ENCODE measurements at regions not wholly inside any gene's neighbourhood (a gene's known extent, or its start where the extent isn't known, plus 50 kb on each side); places are given as distances from the start of the nearest gene placed in this dataset.

GRCh38 chr18:78689606-78690005 is 290.0 kb upstream of the SALL3 start:
- TF ChIP-seq EZH2 (IDR thresholded peaks at IDR 0.05; ENCODE audit: low read length) (no peak), CTCF (optimal IDR thresholded peaks at IDR 0.05 in 1 of 3, IDR thresholded peaks at IDR 0.05 in 1 of 3, conservative IDR thresholded peaks at IDR 0.05 in 1 of 3; ENCODE audit: extremely low read depth in 1 of 3, insufficient read depth in 2 of 3, low read length in 3 of 3) (no peak)
- FAIRE-seq (no peak), DNase-seq (ENCODE audit: low read depth, low spot score) (no peak)
- H4K20me1 ChIP-seq (ENCODE audit: control insufficient read depth, extremely low read depth, insufficient read depth, low read length) = no peaks in the 10 kb centered on the region
- dilution Hi-C loops (cut with MboI; ENCODE audit: extremely low pct_ligation_motif_present, low sequenced_read_pairs) = no loop called here
- peaks cover 10% of the 10 kb centered on the region for H3K9me3 ChIP-seq (ENCODE audit: control insufficient read depth, low read depth, low read length)
- H3K9ac ChIP-seq (ENCODE audit: control insufficient read depth, extremely low read depth, insufficient read depth, low read length) = no peak overlapping the region
- H3K79me2 ChIP-seq (ENCODE audit: control insufficient read depth, insufficient read depth, low read length) = no peaks in the 10 kb centered on the region
- no peak overlapping the region for H3K4me2 ChIP-seq (ENCODE audit: control insufficient read depth, extremely low read depth, insufficient read depth, low read depth, low read length)
- no peaks in the 10 kb centered on the region for H3K27me3 ChIP-seq (ENCODE audit: control insufficient read depth, extremely low read depth, insufficient read depth, low read length)
- no peaks in the 10 kb centered on the region for H3K4me1 ChIP-seq (ENCODE audit: control insufficient read depth, extremely low read depth, insufficient read depth, low read length)
- H3K36me3 ChIP-seq (ENCODE audit: control insufficient read depth in 2 of 2, extremely low read depth in 1 of 2, insufficient read depth in 2 of 2, low read length in 2 of 2) = no peaks in the 10 kb centered on the region
- no peaks in the 10 kb centered on the region for H3K9me1 ChIP-seq (ENCODE audit: control insufficient read depth, extremely low read depth, insufficient read depth, low read length)
- no peak overlapping the region for H3K4me3 ChIP-seq (ENCODE audit: control insufficient read depth in 2 of 3, extremely low read depth in 1 of 3, insufficient read depth in 2 of 3, low read depth in 1 of 3, low read length in 3 of 3)
- no peak overlapping the region for H3K27ac ChIP-seq (ENCODE audit: control insufficient read depth, insufficient read depth, low read length)
- no peak overlapping the region for H2AFZ ChIP-seq (ENCODE audit: control insufficient read depth, low read length)

DNA sequence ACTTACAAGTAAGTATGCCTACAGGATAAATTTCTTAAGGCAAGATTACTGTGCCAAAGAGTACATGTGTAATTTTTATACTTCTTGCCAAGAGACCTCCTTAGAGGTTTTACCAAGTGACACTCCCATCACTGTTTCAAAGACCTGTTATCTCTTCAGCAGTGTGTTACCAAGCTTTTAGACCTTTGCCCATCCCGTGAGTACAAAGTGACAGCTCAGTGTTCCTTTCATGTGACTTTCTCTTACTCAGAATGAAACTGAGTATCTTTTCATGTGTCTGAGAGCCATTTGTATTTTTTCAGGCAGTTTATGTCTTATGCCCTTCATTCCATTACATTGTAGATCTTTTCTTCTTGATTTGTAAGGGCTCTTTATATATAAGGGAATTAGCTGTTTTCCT is 287.5 kb upstream of the SALL3 start:
- Histone ChIP-seq H3K36me3 (ENCODE audit: control insufficient read depth in 2 of 2, extremely low read depth in 1 of 2, insufficient read depth in 2 of 2, low read length in 2 of 2) (no peaks in the 10 kb centered on the region), H2AFZ (ENCODE audit: control insufficient read depth, low read length) (no peak overlapping the region), H3K9me3 (ENCODE audit: control insufficient read depth, low read depth, low read length) (peaks cover 10% of the 10 kb centered on the region), H3K4me3 (ENCODE audit: control insufficient read depth in 2 of 3, extremely low read depth in 1 of 3, insufficient read depth in 2 of 3, low read depth in 1 of 3, low read length in 3 of 3) (no peak overlapping the region), H3K9ac (ENCODE audit: control insufficient read depth, extremely low read depth, insufficient read depth, low read length) (no peak overlapping the region), H3K79me2 (ENCODE audit: control insufficient read depth, insufficient read depth, low read length) (no peaks in the 10 kb centered on the region), H3K4me2 (ENCODE audit: control insufficient read depth, extremely low read depth, insufficient read depth, low read depth, low read length) (no peak overlapping the region), H3K27me3 (ENCODE audit: control insufficient read depth, extremely low read depth, insufficient read depth, low read length) (no peaks in the 10 kb centered on the region), H4K20me1 (ENCODE audit: control insufficient read depth, extremely low read depth, insufficient read depth, low read length) (no peaks in the 10 kb centered on the region), H3K4me1 (ENCODE audit: control insufficient read depth, extremely low read depth, insufficient read depth, low read length) (no peaks in the 10 kb centered on the region), H3K27ac (ENCODE audit: control insufficient read depth, insufficient read depth, low read length) (no peak overlapping the region), H3K9me1 (ENCODE audit: control insufficient read depth, extremely low read depth, insufficient read depth, low read length) (no peaks in the 10 kb centered on the region)
- TF ChIP-seq EZH2 (IDR thresholded peaks at IDR 0.05; ENCODE audit: low read length) (no peak), CTCF (optimal IDR thresholded peaks at IDR 0.05 in 1 of 3, IDR thresholded peaks at IDR 0.05 in 1 of 3, conservative IDR thresholded peaks at IDR 0.05 in 1 of 3; ENCODE audit: extremely low read depth in 1 of 3, insufficient read depth in 2 of 3, low read length in 3 of 3) (no peak)
- dilution Hi-C loops (cut with MboI; ENCODE audit: extremely low pct_ligation_motif_present, low sequenced_read_pairs) = no loop called here
- no peak for FAIRE-seq
- DNase-seq (ENCODE audit: low read depth, low spot score) = no peak

All from keratinocyte (primary cell).